H9 (cell line): ENCODE measurements at regions not wholly inside any gene's neighbourhood (a gene's known extent, or its start where the extent isn't known, plus 50 kb on each side); places are given as distances from the start of the nearest gene placed in this dataset.

Experiments used
- DNase-seq: peaks from one replicate; pipeline ENCODE4 v3.0.0-alpha.2; 2017
- H2AFZ ChIP-seq: one replicate; pipeline ENCODE4 v1.6.1; 2013; ENCODE audit warnings: mild to moderate bottlenecking, low read length, control low read depth, moderate library complexity
- H2AK5ac ChIP-seq: 2 replicates; pipeline ENCODE4 v1.6.1; 2013; ENCODE audit warnings: low read length, control low read depth, mixed read lengths; ENCODE audit not compliant: insufficient read length
- H2BK120ac ChIP-seq: one replicate; pipeline ENCODE4 v1.6.1; 2013; ENCODE audit warnings: low read depth, mild to moderate bottlenecking, low read length, control low read depth, inconsistent platforms; ENCODE audit not compliant: poor library complexity, severe bottlenecking
- H2BK12ac ChIP-seq: 2 replicates; pipeline ENCODE4 v1.6.1; 2013; ENCODE audit warnings: low read length, control low read depth, mixed read lengths, low read depth; ENCODE audit not compliant: insufficient read length
- H2BK15ac ChIP-seq: 2 replicates; pipeline ENCODE4 v1.6.1; 2013; ENCODE audit warnings: low read depth, low read length, control low read depth
- H2BK20ac ChIP-seq: one replicate; pipeline ENCODE4 v1.6.1; 2013; ENCODE audit warnings: low read depth, mild to moderate bottlenecking, low read length, control low read depth, inconsistent platforms; ENCODE audit not compliant: poor library complexity, severe bottlenecking
- H2BK5ac ChIP-seq: 2 replicates; pipeline ENCODE4 v1.6.1; 2013; ENCODE audit warnings: low read length, control low read depth, mixed read lengths; ENCODE audit not compliant: insufficient read length
- H3K14ac ChIP-seq: 2 replicates; pipeline ENCODE4 v1.6.1; 2013; ENCODE audit warnings: low read length, control low read depth; ENCODE audit not compliant: insufficient read depth
- H3K18ac ChIP-seq: 2 replicates; pipeline ENCODE4 v1.6.1; 2013; ENCODE audit warnings: low read depth, mild to moderate bottlenecking, mixed read lengths, low read length, control low read depth; ENCODE audit not compliant: insufficient read length
- H3K23ac ChIP-seq: 2 replicates; pipeline ENCODE4 v1.6.1; 2013; ENCODE audit warnings: low read length, control low read depth, mixed read lengths, low read depth; ENCODE audit not compliant: insufficient read length
- H3K23me2 ChIP-seq: 2 replicates; pipeline ENCODE4 v1.6.1; 2013; ENCODE audit warnings: low read depth, mild to moderate bottlenecking, mixed read lengths, low read length, control low read depth; ENCODE audit not compliant: insufficient read length, poor library complexity, severe bottlenecking
- H3K27ac ChIP-seq: 2 replicates; pipeline ENCODE4 v1.5.1; 2013; ENCODE audit warnings: low read length, control low read depth, mixed read lengths, low read depth; ENCODE audit not compliant: insufficient read length
- H3K27me3 ChIP-seq: 2 replicates; pipeline ENCODE4 v1.6.1; 2013; ENCODE audit warnings: low read length, control low read depth, inconsistent platforms; ENCODE audit not compliant: insufficient read depth
- H3K4ac ChIP-seq: 2 replicates; pipeline ENCODE4 v1.6.1; 2013; ENCODE audit warnings: low read depth, mild to moderate bottlenecking, control low read depth, inconsistent platforms, low read length, moderate library complexity
- H3K4me1 ChIP-seq: 2 replicates; pipeline ENCODE4 v1.6.1; 2013; ENCODE audit warnings: low read length, control low read depth, inconsistent platforms; ENCODE audit not compliant: insufficient read depth
- H3K4me2 ChIP-seq: 2 replicates; pipeline ENCODE4 v1.6.1; 2013; ENCODE audit warnings: low read length, control low read depth, mixed read lengths; ENCODE audit not compliant: insufficient read length, insufficient read depth
- H3K56ac ChIP-seq: 2 replicates; pipeline ENCODE4 v1.6.1; 2013; ENCODE audit warnings: low read depth, mild to moderate bottlenecking, mixed read lengths, low read length, control low read depth; ENCODE audit not compliant: insufficient read length
- H3K79me1 ChIP-seq: 2 replicates; pipeline ENCODE4 v1.6.1; 2013; ENCODE audit warnings: low read depth, mild to moderate bottlenecking, moderate library complexity, low read length, control low read depth, inconsistent platforms; ENCODE audit not compliant: insufficient read depth, poor library complexity, severe bottlenecking
- H3K79me2 ChIP-seq: 2 replicates; pipeline ENCODE4 v1.6.1; 2013; ENCODE audit warnings: low read length, control low read depth, inconsistent platforms; ENCODE audit not compliant: insufficient read depth
- H3K9ac ChIP-seq: 2 replicates; pipeline ENCODE4 v1.6.1; 2013; ENCODE audit warnings: low read length, control low read depth, mixed read lengths; ENCODE audit not compliant: insufficient read length; ENCODE audit errors: extremely low read depth
- H3K9me3 ChIP-seq: one replicate; pipeline ENCODE4 v1.6.1; 2013; ENCODE audit warnings: low read depth, low read length, inconsistent platforms; ENCODE audit not compliant: control insufficient read depth
- H3T11ph ChIP-seq: one replicate; pipeline ENCODE4 v1.6.1; 2013; ENCODE audit warnings: mild to moderate bottlenecking, low read length, control low read depth, inconsistent platforms
- H4K20me1 ChIP-seq: one replicate; pipeline ENCODE4 v1.6.1; 2013; ENCODE audit not compliant: control insufficient read depth, insufficient read length, insufficient read depth
- H4K5ac ChIP-seq: 2 replicates; pipeline ENCODE4 v1.6.1; 2013; ENCODE audit warnings: low read depth, mild to moderate bottlenecking, mixed read lengths, low read length, control low read depth; ENCODE audit not compliant: insufficient read length
- H4K8ac ChIP-seq: replicated peaks from 2 replicates; pipeline ENCODE4 v1.6.1; 2013; ENCODE audit warnings: low read length, control low read depth, mixed read lengths, low read depth; ENCODE audit not compliant: insufficient read length
- H4K91ac ChIP-seq: 2 replicates; pipeline ENCODE4 v1.6.1; 2013; ENCODE audit warnings: low read depth, mild to moderate bottlenecking, moderate library complexity, mixed read lengths, low read length, control low read depth; ENCODE audit not compliant: insufficient read length
- H3K27ac Mint-ChIP-seq, 3 experiments: 2 replicates in 2 of 3; 3 replicates in 1 of 3; pipeline ENCODE4 v1.8.0; 2020 to 2021; ENCODE audit warnings: mixed read lengths in 3 of 3, mild to moderate bottlenecking in 1 of 3, moderate library complexity in 1 of 3
- H3K27me3 Mint-ChIP-seq: 2 replicates; pipeline ENCODE4 v1.8.0; 2021; ENCODE audit warnings: low read depth, mild to moderate bottlenecking, moderate library complexity, mixed read lengths
- H3K36me3 Mint-ChIP-seq, 3 experiments: 2 replicates in 2 of 3; 3 replicates in 1 of 3; pipeline ENCODE4 v1.8.0; 2020 to 2021; ENCODE audit warnings: low read depth in 3 of 3, mixed read lengths in 3 of 3; ENCODE audit not compliant: insufficient read depth in 1 of 3
- H3K4me1 Mint-ChIP-seq, 2 experiments: 2 replicates each; pipeline ENCODE4 v1.8.0; 2020; ENCODE audit warnings: mixed read lengths in 2 of 2
- H3K4me3 Mint-ChIP-seq, 2 experiments: 2 replicates in 1 of 2; 3 replicates in 1 of 2; pipeline ENCODE4 v1.8.0; 2020 to 2021; ENCODE audit warnings: mild to moderate bottlenecking in 2 of 2, mixed read lengths in 2 of 2, moderate library complexity in 1 of 2
- H3K9me3 Mint-ChIP-seq, 2 experiments: 2 replicates in 1 of 2; 3 replicates in 1 of 2; pipeline ENCODE4 v1.8.0; 2020; ENCODE audit warnings: mild to moderate bottlenecking in 2 of 2, mixed read lengths in 2 of 2, moderate library complexity in 1 of 2
- WGBS: extraction: QIAGEN DNeasy Blood & Tissue Kit; methylation state at CpG from one replicate; pipeline ENCODE4 v1.1.7; 2013; ENCODE audit warnings: missing lambda C conversion rate, low lambda C conversion rate, mixed read lengths; ENCODE audit not compliant: insufficient read length; ENCODE audit errors: extremely low coverage; 5-methylcytosine and 5-hydroxymethylcytosine counted together
- TF ChIP-seq, protein P1 (sequence below): fragments of 200-600 bp; sonication (generic); conservative IDR thresholded peaks from 3 replicates; pipeline ENCODE4 v1.8.0; 2021; ENCODE audit warnings: antibody characterized with exemption, mild to moderate bottlenecking

DNA sequence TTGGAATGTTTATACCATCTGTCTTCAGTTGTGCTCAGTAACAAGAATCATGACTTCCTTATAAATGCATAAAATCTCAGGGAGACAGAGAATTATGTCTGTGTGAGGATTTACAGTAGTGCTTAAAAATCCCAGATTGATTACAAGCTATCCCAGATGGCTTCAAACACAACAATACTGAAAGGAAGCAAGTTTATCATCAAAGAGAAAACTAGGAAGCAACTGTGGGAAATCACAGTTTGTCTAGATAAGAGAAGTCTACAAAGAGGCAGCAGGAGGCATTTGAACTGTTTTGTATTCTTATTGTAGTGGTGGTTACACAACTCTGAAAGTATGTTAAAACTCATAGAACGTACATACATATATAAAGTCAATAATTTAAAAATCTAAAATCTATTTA lies 104.4 kb upstream of the SALL4 start:
- H2BK5ac ChIP-seq: no peak overlapping the region
- H3K14ac ChIP-seq: no peak overlapping the region
- no peaks in the 10 kb centered on the region for H3K27me3 ChIP-seq
- no peak overlapping the region for H3K4ac ChIP-seq
- H3K4me3 Mint-ChIP-seq: no peak overlapping the region
- no peaks in the 10 kb centered on the region; a peak in 1 of 7 replicates for H3K36me3 Mint-ChIP-seq
- H3K9me3 Mint-ChIP-seq: no peaks in the 10 kb centered on the region
- H3K56ac ChIP-seq: no peak overlapping the region
- no peak overlapping the region for H4K5ac ChIP-seq
- H3K4me1 ChIP-seq: no peaks in the 10 kb centered on the region
- no peak overlapping the region for H2BK12ac ChIP-seq
- no CpG with 5 or more reads among the region's 1 CpG for WGBS
- H3K18ac ChIP-seq: no peak overlapping the region
- no peaks in the 10 kb centered on the region for H3K79me2 ChIP-seq
- no peak overlapping the region for H3K23ac ChIP-seq
- no peak overlapping the region for H2BK120ac ChIP-seq
- H4K8ac ChIP-seq: no peak overlapping the region
- no peaks in the 10 kb centered on the region for H3K27me3 Mint-ChIP-seq
- H3K4me1 Mint-ChIP-seq: peaks cover 22 to 23% of the 10 kb centered on the region in 2 experiments
- H3K9ac ChIP-seq: no peak overlapping the region
- H4K91ac ChIP-seq: no peak overlapping the region
- no peak overlapping the region for H3K4me2 ChIP-seq
- H2BK15ac ChIP-seq: no peak overlapping the region
- H3K23me2 ChIP-seq: no peaks in the 10 kb centered on the region
- H3T11ph ChIP-seq: no peak overlapping the region
- H3K27ac Mint-ChIP-seq: no peak overlapping the region
- H3K79me1 ChIP-seq: no peaks in the 10 kb centered on the region
- no peak overlapping the region for H2AFZ ChIP-seq
- TF ChIP-seq, protein P1, sequence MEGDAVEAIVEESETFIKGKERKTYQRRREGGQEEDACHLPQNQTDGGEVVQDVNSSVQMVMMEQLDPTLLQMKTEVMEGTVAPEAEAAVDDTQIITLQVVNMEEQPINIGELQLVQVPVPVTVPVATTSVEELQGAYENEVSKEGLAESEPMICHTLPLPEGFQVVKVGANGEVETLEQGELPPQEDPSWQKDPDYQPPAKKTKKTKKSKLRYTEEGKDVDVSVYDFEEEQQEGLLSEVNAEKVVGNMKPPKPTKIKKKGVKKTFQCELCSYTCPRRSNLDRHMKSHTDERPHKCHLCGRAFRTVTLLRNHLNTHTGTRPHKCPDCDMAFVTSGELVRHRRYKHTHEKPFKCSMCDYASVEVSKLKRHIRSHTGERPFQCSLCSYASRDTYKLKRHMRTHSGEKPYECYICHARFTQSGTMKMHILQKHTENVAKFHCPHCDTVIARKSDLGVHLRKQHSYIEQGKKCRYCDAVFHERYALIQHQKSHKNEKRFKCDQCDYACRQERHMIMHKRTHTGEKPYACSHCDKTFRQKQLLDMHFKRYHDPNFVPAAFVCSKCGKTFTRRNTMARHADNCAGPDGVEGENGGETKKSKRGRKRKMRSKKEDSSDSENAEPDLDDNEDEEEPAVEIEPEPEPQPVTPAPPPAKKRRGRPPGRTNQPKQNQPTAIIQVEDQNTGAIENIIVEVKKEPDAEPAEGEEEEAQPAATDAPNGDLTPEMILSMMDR: no peak
- H3K9me3 ChIP-seq: no peaks in the 10 kb centered on the region
- no peak for DNase-seq
- H4K20me1 ChIP-seq: no peaks in the 10 kb centered on the region
- no peak overlapping the region for H2AK5ac ChIP-seq
- H2BK20ac ChIP-seq: no peak overlapping the region
- no peak overlapping the region for H3K27ac ChIP-seq
